ENCODE measurements at regions not wholly inside any gene's neighbourhood (a gene's known extent, or its start where the extent isn't known, plus 50 kb on each side); places are given as distances from the start of the nearest gene placed in this dataset.
"Not testable (repeated sequence)": the region's sequence is repeated elsewhere in the genome, so short reads cannot be mapped to it uniquely, and the experiment has no call there.

DNA sequence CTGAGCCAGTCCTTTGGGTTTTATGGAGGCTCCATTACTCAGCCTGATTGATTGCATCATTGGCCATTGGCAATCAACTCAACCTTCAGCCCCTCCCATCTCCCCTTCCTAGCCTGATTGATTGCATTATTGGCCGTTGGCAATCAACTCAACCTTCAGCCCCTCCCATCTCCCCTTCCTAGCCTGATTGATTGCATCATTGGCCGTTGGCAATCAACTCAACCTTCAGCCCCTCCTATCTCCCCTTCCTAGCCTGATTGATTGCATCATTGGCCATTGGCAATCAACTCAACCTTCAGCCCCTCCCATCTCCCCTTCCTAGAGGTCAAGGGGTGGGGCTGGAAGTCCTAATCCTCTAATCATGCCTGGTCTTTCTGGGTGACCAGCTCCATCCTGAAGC is 103.8 kb upstream of the LRPAP1 start:
- not testable (repeated sequence) for DNase-seq

DNA sequence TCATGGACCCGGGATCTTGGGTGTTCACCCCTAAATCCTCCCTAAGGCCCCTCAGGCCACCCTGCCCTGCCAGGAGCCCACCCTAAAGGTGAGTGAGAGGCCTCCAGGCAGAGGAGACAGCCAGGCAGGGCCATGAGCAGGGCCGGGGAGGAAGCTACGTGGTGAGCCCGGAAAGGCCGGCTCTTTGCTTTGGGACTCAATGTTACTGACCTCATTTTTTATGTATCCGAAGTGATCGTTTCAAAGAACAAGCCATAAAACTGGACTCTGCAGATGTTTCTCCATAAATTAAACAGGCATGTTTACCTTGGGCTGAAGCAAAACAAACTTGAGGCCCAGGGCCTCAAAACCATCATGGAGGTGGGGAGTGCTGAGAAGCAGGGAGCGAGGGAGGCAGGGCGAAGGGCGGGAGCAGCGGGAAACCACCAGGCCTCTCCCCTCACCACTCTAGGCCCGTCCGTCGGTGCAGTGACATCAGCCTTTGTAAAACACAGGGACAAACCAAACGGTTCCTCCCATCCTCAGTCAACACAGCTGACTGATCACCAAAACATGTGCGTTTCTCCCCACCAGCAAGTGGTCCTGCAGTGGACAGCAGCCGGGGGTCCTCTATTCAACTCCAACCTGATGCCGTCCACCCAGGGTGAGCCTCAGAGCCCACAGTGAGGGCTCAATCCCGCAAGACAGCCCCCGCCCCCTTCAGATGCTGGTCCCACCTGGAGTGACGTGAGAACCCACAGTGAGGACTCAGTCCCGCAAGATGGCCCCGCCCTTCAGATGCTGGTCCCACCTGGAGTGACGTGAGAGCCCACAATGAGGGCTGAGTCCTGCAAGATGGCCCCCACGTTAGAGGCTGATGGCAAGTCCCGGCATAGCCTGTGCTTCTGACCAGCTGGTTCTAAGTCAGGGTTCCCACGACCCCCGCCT is 102.9 kb upstream of the LRPAP1 start:
- DNase-seq = no peak

GRCh38 chr4:3634281-3634857 is 102.1 kb upstream of the LRPAP1 start:
- DNase-seq = no peak

DNA sequence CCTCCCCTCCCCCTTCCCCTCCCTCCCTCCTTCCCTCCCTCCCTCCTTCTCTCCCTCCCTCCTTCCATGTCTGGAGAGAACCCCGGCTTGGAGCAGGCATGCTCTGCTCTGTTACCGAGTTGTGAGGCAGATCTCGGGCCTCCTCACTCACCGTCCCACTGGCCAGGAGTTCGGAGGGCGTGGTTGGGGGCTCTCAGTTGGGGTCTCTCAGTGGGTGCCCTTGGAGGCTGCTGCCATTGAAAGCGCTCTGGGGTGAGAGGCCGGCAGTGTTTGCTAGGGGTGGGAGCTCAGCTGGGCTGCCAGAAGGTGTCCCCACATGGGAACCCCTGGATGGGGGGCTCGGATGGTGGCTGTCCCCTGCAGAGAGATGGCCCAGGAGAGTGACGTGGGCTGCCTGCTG is 101.1 kb upstream of the LRPAP1 start:
- DNase-seq = not testable (repeated sequence)

DNA sequence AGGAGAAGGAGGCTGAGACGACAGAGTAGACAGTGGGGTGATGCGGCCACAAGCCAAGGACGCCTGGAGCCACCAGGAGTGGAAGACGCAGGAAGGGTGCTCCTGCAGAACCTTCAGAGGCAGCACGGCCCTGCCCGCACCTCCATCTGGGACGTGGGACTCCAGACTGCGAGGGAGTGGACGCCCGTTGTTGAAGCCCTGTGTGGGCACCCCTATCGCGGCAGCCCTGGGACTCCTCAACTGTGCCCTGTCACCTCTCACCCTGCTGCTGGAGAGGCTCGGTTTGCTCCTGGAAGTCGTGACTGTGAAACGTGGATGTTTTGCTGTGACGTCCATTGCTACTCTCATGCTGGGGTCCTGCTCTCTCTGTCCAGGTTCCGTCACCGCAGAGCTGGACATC is 100.6 kb upstream of the LRPAP1 start:
- not testable (repeated sequence) for DNase-seq

GRCh38 chr4:3631544-3632266 is 99.5 kb upstream of the LRPAP1 start:
- not testable (repeated sequence) for DNase-seq

GRCh38 chr4:3630598-3631543 is 98.6 kb upstream of the LRPAP1 start:
- DNase-seq = no peak

GRCh38 chr4:3630136-3630597 is 97.9 kb upstream of the LRPAP1 start:
- DNase-seq = no peak

GRCh38 chr4:3629665-3630064 is 97.4 kb upstream of the LRPAP1 start:
- no peak for DNase-seq

- not testable (repeated sequence) for DNase-seq
These were observed 97.0 kb upstream of the LRPAP1 start for GRCh38 chr4:3629176-3629575.

GRCh38 chr4:3628868-3629175 is 96.6 kb upstream of the LRPAP1 start:
- no peak for DNase-seq

DNA sequence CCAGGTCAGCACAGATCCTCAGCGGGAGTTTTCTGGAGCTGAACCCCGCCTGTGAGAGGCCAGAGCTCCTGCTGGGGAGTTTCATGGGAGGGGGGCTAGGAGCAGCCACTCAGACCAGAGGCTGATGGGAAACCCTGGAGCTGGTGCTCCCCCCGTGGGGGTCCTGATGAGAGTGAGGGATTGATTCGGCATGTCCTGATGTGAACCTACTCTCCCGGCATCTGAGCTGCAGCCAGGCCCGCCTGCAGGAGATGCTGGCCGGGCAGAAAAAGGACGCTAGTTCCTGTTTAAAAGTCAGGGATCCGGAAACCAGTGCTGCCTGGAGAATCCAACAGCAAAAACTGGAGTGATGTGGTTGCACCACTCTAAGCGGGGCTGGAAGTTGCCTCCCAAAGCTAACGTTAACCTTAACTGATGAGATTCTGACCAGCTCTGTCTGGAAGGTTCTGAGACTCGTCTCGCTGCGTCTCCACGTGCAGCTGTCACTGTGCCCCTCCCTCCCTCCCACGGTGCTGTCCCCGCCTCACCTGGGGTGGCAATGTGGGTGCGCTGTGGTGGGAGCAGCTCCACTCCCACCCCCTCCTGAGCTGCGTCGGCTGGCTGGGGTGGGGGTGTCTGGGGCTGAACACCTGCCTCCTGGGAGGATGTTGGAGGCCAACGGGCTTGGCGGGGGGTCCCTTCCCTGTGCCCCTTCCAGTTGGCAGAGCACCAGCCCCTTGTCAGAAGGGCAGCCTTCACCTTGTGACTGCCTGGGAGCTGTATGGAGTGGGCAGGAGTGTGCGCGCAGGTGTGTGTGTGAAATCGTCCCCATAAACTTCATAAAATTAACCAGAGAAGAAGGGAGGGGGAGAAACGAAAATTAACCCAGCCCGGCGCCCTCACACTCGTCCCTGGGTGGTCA is 96.0 kb upstream of the LRPAP1 start:
- DNase-seq = not testable (repeated sequence)

DNA sequence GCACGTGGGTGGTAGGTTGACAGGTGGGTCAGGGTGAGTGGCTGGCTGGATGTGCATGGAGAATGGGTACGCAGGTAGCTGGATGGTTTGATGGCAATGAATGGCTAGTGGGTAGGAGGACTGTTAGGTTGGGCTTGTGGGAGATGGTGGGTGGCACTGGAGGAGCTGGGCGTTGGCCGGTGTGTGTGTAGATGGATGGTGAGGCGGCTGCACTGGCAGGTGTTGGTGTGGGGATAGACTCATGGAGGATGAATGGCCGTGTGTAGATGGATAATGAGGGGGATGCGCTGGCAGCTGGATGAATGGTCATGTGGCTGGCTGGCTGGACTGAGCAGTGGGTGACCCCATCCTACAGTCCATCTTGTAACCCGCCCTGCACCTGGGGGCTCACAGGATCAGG is 95.2 kb upstream of the LRPAP1 start:
- DNase-seq = not testable (repeated sequence)

GRCh38 chr4:3626131-3626884 is 94.1 kb upstream of the LRPAP1 start:
- DNase-seq = not testable (repeated sequence)

GRCh38 chr4:3625286-3625875 is 93.2 kb upstream of the LRPAP1 start:
- not testable (repeated sequence) for DNase-seq

- peak in 2 of 51 donors; percentile 17 to 45 for DNase-seq
These were observed 91.6 kb upstream of the LRPAP1 start for GRCh38 chr4:3623809-3624329.

DNA sequence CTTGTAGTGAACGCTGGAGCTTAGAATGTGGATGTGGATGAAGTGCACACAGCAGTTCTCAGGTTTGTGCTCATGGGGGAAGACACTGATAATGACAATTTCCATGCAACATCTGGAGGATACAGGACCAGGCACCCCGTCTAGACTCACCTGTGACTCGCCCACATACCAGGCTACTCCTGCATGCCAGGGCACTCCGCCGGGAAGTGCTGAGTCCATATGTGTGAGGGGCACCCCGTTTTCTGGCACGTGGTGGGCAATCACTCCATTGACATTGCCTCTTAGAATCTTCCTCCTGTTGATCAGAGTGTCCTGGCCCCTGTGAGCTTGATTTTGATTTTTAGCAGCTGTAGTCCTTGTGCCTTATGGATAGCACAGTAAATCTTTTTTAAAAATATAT is 90.9 kb upstream of the LRPAP1 start:
- no peak for DNase-seq

DNA sequence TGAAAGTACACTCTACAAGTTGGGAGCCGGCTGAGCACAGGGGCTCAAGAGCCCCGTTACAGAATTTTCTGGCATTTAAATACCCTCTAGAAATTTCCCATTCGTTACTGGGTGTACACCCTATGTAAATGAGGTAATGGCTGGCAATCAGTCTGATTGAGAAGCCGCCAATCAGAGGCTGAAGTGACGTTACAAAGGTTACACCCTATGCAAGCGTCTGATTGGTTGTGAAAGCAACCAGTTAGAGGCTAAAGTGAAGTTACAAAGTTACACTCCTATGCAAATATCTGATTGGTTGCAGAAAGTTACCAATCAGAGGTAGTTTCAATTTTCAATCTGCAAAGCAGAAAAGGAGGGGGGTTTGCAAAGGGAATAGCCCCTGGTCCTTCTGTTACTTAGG is 88.1 kb upstream of the LRPAP1 start:
- not testable (repeated sequence) for DNase-seq

- not testable (repeated sequence) for DNase-seq
These were observed 87.5 kb upstream of the LRPAP1 start for GRCh38 chr4:3619698-3620097.

Measured in hypothalamus (tissue), 51 donors.